HUES6 (cell line): ENCODE measurements at regions not wholly inside any gene's neighbourhood (a gene's known extent, or its start where the extent isn't known, plus 50 kb on each side); places are given as distances from the start of the nearest gene placed in this dataset.
A peak's percentile ranks its signal among the peaks of the same experiment; 100 is the strongest.

ENCODE experiments used
- H3K27ac ChIP-seq: 2 replicates; pipeline ENCODE4 v1.7.0; 2013; ENCODE audit warnings: low read depth, mild to moderate bottlenecking, low read length, inconsistent platforms
- H3K27me3 ChIP-seq: 2 replicates; pipeline ENCODE4 v1.6.1; 2013; ENCODE audit warnings: low read length; ENCODE audit not compliant: control insufficient read depth, insufficient read depth
- H3K36me3 ChIP-seq: 2 replicates; pipeline ENCODE4 v1.6.1; 2013; ENCODE audit warnings: low read length; ENCODE audit not compliant: control insufficient read depth, insufficient read depth
- H3K4me1 ChIP-seq: 2 replicates; pipeline ENCODE4 v1.6.1; 2013; ENCODE audit warnings: low read length; ENCODE audit not compliant: control insufficient read depth, insufficient read depth
- H3K4me3 ChIP-seq: 2 replicates; pipeline ENCODE4 v1.5.1; 2013; ENCODE audit warnings: low read depth, low read length
- H3K9ac ChIP-seq: one replicate; pipeline ENCODE4 v1.6.1; 2013; ENCODE audit warnings: mild to moderate bottlenecking, low read length
- H3K9me3 ChIP-seq: 2 replicates; pipeline ENCODE4 v1.6.1; 2013; ENCODE audit warnings: low read depth, low read length; ENCODE audit not compliant: control insufficient read depth, insufficient read depth

GRCh38 chr4:30283336-30283735 is 436.8 kb upstream of the PCDH7 start:
- Histone ChIP-seq H3K27me3 (no peaks in the 10 kb centered on the region), H3K9ac (no peak overlapping the region), H3K36me3 (no peaks in the 10 kb centered on the region), H3K4me3 (no peak overlapping the region), H3K4me1 (no peaks in the 10 kb centered on the region), H3K9me3 (no peaks in the 10 kb centered on the region), H3K27ac (no peak overlapping the region)

DNA sequence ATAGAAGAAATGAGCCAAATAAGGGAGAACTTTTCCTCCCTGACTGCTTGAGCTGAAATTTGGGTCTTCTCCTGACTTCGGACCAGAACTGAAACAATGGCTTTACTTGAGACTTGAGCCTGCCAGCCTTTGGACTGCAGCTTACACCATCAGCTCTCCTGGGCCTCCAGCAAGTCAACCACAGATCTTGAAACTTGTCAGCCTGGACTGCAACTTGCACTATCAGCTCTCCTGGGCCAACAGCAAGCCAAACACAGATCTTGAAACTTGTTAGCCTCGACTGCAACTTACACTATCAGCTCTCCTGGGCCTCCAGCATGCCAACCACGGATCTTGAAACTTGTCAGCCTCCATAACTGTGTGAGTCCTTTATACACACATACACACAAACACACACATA is 425.9 kb upstream of the PCDH7 start:
- no peaks in the 10 kb centered on the region for H3K9me3 ChIP-seq
- H3K27me3 ChIP-seq: no peaks in the 10 kb centered on the region
- H3K4me3 ChIP-seq: no peak overlapping the region
- no peaks in the 10 kb centered on the region for H3K36me3 ChIP-seq
- no peaks in the 10 kb centered on the region for H3K4me1 ChIP-seq
- no peak overlapping the region for H3K9ac ChIP-seq
- no peak overlapping the region for H3K27ac ChIP-seq

DNA sequence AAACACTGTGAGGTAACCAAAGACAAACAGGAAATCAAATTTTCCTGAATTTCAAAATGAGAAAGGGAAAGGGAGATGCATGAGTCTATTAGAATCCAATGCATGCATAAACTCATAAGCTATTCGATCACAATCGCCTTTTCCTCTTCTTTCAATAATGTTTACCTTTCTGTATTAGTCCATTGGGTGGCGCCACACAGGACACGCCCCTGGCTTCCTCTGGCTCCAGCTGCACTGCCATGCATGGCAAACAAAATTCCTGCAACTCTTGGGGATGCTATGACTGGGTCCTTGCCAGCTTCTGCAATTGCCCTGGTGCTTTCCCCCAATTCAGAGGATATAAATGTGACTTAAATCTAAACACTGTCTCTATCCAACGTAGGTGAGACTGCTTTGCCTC is 424.5 kb upstream of the PCDH7 start:
- Histone ChIP-seq H3K4me3 (no peak overlapping the region), H3K36me3 (no peaks in the 10 kb centered on the region), H3K27ac (no peak overlapping the region), H3K9ac (no peak overlapping the region), H3K27me3 (no peaks in the 10 kb centered on the region), H3K9me3 (no peaks in the 10 kb centered on the region), H3K4me1 (no peaks in the 10 kb centered on the region)

GRCh38 chr4:30314001-30314400 is 406.2 kb upstream of the PCDH7 start:
- no peaks in the 10 kb centered on the region for H3K4me1 ChIP-seq
- no peaks in the 10 kb centered on the region for H3K9me3 ChIP-seq
- no peaks in the 10 kb centered on the region for H3K27me3 ChIP-seq
- no peak overlapping the region for H3K4me3 ChIP-seq
- no peak overlapping the region for H3K9ac ChIP-seq
- H3K36me3 ChIP-seq: no peaks in the 10 kb centered on the region
- no peak overlapping the region for H3K27ac ChIP-seq

- Histone ChIP-seq H3K36me3 (no peaks in the 10 kb centered on the region), H3K4me3 (no peak overlapping the region), H3K9ac (no peak overlapping the region), H3K27ac (no peak overlapping the region), H3K27me3 (no peaks in the 10 kb centered on the region), H3K9me3 (peaks cover 12% of the 10 kb centered on the region), H3K4me1 (no peaks in the 10 kb centered on the region)
Observed at GRCh38 chr4:30330894-30331652, 389.1 kb upstream of the PCDH7 start.

- no peak overlapping the region for H3K4me3 ChIP-seq
- no peaks in the 10 kb centered on the region for H3K36me3 ChIP-seq
- no peak overlapping the region for H3K9ac ChIP-seq
- no peaks in the 10 kb centered on the region for H3K4me1 ChIP-seq
- no peaks in the 10 kb centered on the region for H3K27me3 ChIP-seq
- no peaks in the 10 kb centered on the region for H3K9me3 ChIP-seq
- H3K27ac ChIP-seq: no peak overlapping the region
Observed at GRCh38 chr4:30341731-30342130, 378.4 kb upstream of the PCDH7 start.

- H3K9me3 ChIP-seq: no peaks in the 10 kb centered on the region
- H3K4me1 ChIP-seq: no peaks in the 10 kb centered on the region; the same call in 1 of the 2 replicates
- H3K27me3 ChIP-seq: no peaks in the 10 kb centered on the region
- no peak overlapping the region for H3K9ac ChIP-seq
- H3K27ac ChIP-seq: no peak overlapping the region
- no peak overlapping the region for H3K4me3 ChIP-seq
- H3K36me3 ChIP-seq: no peaks in the 10 kb centered on the region
Observed at GRCh38 chr4:30350288-30350687, 369.9 kb upstream of the PCDH7 start.

DNA sequence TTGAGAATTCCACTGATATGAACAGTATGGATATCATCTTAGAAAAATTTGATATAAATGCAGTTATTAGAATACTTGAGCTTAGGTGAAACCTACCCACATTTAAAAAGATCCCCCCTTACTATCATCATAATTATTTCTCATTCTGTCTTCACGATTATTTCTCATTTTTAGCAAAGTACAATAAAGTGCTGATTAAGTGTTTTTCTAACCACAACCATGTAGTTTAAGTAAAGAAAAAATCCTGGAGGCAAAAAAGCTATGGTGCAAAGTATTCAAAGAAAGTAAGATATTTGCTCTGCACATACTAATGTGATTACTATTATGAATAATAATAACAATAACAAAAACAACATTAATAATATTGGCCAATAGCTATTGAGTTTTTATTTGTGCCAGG is 365.6 kb upstream of the PCDH7 start:
- H3K27me3 ChIP-seq: no peaks in the 10 kb centered on the region
- H3K27ac ChIP-seq: no peak overlapping the region
- H3K36me3 ChIP-seq: no peaks in the 10 kb centered on the region
- no peak overlapping the region for H3K4me3 ChIP-seq
- H3K9ac ChIP-seq: no peak overlapping the region
- no peaks in the 10 kb centered on the region; the same call in 1 of the 2 replicates for H3K4me1 ChIP-seq
- 0 out of 2 replicates have a peak, but pooled peaks cover 3% of the 10 kb centered on the region for H3K9me3 ChIP-seq

- Histone ChIP-seq H3K36me3 (no peaks in the 10 kb centered on the region), H3K27ac (no peak overlapping the region), H3K4me3 (no peak overlapping the region), H3K4me1 (no peaks in the 10 kb centered on the region), H3K9me3 (no peaks in the 10 kb centered on the region), H3K27me3 (no peaks in the 10 kb centered on the region), H3K9ac (no peak overlapping the region)
Observed at GRCh38 chr4:30362436-30362835, 357.7 kb upstream of the PCDH7 start.

DNA sequence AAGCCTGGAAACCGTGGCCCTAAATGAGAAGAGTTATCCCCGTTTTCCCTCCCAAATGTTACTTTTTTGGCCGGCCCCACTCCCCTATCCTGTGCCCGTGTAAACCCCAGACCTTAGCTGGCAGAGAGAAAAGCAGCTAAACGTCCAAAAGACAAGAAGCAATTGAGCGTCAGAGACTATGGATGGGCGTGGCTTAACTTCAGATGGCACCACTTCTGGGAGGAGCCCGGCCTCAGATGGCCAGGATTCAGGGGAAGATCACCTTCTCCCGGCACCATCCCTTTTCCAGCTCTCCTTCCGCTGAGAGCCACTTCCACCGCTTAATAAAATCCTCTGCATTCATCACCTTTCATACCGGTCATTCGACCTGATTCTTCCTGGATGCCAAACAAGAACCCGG is 350.1 kb upstream of the PCDH7 start:
- Histone ChIP-seq H3K36me3 (no peaks in the 10 kb centered on the region), H3K9ac (no peak overlapping the region), H3K4me1 (no peaks in the 10 kb centered on the region), H3K27ac (no peak overlapping the region), H3K9me3 (peaks cover 4% of the 10 kb centered on the region), H3K4me3 (peak overlapping the region; percentile 21; the same call in 1 of the 2 replicates), H3K27me3 (no peaks in the 10 kb centered on the region)

DNA sequence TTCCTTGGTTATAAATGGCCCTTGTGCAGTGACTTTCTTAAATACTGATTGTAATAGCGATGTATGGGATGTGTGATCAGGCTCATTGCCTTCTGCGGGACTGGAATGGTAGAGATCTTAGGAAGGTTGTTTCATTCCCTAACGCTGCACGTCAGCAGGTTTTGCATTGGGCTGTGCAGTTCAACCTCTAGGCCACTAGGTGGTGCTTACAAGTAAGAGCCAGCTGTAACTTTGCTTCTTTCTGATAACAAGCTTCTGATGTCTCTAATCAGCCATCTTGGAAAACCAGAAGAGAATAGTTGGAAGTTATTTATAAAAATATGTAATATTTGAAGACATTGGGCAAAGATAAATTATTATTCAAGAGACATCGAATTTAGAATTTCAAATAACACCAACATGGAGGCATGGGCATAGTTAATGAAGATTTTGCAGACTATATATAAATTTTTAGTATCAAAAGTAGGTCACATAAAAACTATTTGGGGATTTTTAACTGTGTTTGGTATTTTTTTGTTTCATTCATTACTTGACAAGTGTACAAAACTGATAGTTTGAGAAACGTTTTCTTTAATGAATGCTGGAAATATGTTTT is 339.7 kb upstream of the PCDH7 start:
- no peaks in the 10 kb centered on the region for H3K9me3 ChIP-seq
- no peaks in the 10 kb centered on the region; the same call in 1 of the 2 replicates for H3K4me1 ChIP-seq
- no peak overlapping the region for H3K9ac ChIP-seq
- H3K36me3 ChIP-seq: no peaks in the 10 kb centered on the region
- no peaks in the 10 kb centered on the region for H3K27me3 ChIP-seq
- no peak overlapping the region for H3K4me3 ChIP-seq
- no peak overlapping the region for H3K27ac ChIP-seq
